NT2/D1 (cell line): ENCODE measurements at regions not wholly inside any gene's neighbourhood (a gene's known extent, or its start where the extent isn't known, plus 50 kb on each side); places are given as distances from the start of the nearest gene placed in this dataset.

ENCODE experiments used
- DNase-seq: peaks from one replicate; pipeline ENCODE4 v3.0.0-alpha.2; 2011; ENCODE audit warnings: low read depth, low spot score
- H3K27me3 ChIP-seq: 2 replicates; pipeline ENCODE4 v1.6.0; 2011; ENCODE audit warnings: mild to moderate bottlenecking; ENCODE audit not compliant: insufficient read length, insufficient read depth
- H3K36me3 ChIP-seq: 2 replicates; pipeline ENCODE4 v1.6.1; 2011; ENCODE audit warnings: mild to moderate bottlenecking, low read length, mixed read lengths; ENCODE audit not compliant: insufficient read depth, insufficient read length
- H3K4me1 ChIP-seq: 2 replicates; pipeline ENCODE4 v1.5.1; 2011; ENCODE audit not compliant: insufficient read depth, insufficient read length
- H3K4me3 ChIP-seq: 2 replicates; pipeline ENCODE4 v1.5.1; 2011; ENCODE audit warnings: low read depth; ENCODE audit not compliant: insufficient read length
- H3K9ac ChIP-seq: 2 replicates; pipeline ENCODE4 v1.6.0; 2011; ENCODE audit warnings: low read depth; ENCODE audit not compliant: insufficient read length
- H3K9me3 ChIP-seq: 2 replicates; pipeline ENCODE4 v1.5.1; 2011; ENCODE audit warnings: mild to moderate bottlenecking, low read length; ENCODE audit not compliant: insufficient read depth
- SUZ12 ChIP-seq: IDR thresholded peaks from 2 replicates; pipeline ENCODE4 v1.6.1; 2011; ENCODE audit not compliant: insufficient read length, insufficient read depth; ENCODE audit errors: extremely low read depth
- YY1 ChIP-seq: IDR thresholded peaks from 2 replicates; pipeline ENCODE4 v1.6.1; 2011; ENCODE audit not compliant: insufficient read length, insufficient read depth
- ZNF274 ChIP-seq: IDR thresholded peaks from 2 replicates; pipeline ENCODE4 v1.6.1; 2011; ENCODE audit warnings: mild to moderate bottlenecking, low read depth, low read length

DNA sequence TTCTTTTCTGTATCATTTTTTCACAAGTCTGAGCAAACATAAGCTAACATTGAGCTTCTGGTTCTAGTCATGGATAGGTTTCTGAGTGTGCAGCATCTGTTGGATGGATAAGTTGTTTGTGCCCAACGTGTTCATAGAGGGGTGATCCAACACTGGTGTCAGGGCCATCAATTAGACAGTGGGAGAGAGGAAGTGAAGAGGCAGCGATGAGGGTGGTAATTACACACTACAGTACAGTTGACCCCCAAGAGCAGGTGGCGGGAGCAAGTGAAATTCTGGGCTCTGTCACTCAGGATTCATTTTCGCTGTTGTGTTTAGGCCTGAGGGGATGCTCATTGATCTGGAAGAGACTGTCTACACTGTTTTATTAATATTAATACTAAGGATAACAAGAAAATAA, 180.0 kb upstream of the CXCR4 start:
- Histone ChIP-seq H3K4me1 (no peaks in the 10 kb centered on the region), H3K36me3 (no peaks in the 10 kb centered on the region), H3K4me3 (no peak overlapping the region), H3K9ac (no peak overlapping the region), H3K27me3 (no peaks in the 10 kb centered on the region), H3K9me3 (no peaks in the 10 kb centered on the region)
- TF ChIP-seq YY1 (no peak), SUZ12 (no peak), ZNF274 (no peak)
- no peak for DNase-seq

DNA sequence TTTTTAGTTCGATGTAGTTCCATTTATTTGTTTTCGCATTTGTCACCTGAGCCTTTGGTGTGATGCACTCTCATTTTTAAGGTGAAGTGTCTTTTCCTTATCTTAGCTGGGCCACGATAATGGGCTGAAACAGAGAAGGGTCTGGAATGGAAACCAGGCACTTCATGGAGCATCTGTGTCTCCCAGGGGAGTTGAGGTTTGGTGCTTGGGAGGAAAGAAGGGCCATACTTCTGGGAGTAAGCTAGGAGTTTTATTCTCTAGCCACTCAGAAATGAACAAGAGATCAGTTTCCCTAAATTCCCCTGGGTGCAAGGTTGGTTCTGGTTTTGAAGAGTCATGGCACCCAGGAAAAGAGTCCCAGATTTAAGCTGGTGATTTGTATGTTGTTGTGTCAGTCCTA, 179.4 kb upstream of the CXCR4 start:
- no peaks in the 10 kb centered on the region for H3K4me1 ChIP-seq
- H3K36me3 ChIP-seq: no peaks in the 10 kb centered on the region
- H3K9ac ChIP-seq: no peak overlapping the region
- no peaks in the 10 kb centered on the region for H3K9me3 ChIP-seq
- H3K4me3 ChIP-seq: no peak overlapping the region
- no peaks in the 10 kb centered on the region for H3K27me3 ChIP-seq
- no peak for DNase-seq
- no peak for TF ChIP-seq YY1
- no peak for TF ChIP-seq SUZ12
- TF ChIP-seq ZNF274: no peak

DNA sequence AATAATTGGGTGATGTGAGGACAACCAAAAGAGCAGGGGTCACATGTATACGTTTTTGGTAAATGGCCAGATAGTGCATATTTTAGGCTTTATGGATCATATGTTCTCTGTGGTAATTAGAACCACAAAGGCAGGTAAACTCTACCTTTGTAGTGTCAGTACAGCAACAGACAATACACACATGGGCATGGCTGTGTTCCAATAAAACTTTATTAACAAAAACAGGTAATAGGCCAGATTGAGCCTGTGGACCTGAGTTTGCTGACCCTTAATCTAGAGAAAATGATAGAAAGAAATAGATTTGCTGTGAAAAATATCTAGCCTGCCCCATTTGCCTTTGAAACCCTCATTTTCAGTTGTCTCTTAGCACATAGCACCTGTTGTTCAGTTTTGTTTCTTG, 177.2 kb upstream of the CXCR4 start:
- H3K9ac ChIP-seq: no peak overlapping the region
- H3K9me3 ChIP-seq: no peaks in the 10 kb centered on the region
- no peak for TF ChIP-seq SUZ12
- no peak for TF ChIP-seq ZNF274
- no peak for TF ChIP-seq YY1
- no peaks in the 10 kb centered on the region for H3K36me3 ChIP-seq
- no peaks in the 10 kb centered on the region for H3K4me1 ChIP-seq
- H3K4me3 ChIP-seq: no peak overlapping the region
- no peak for DNase-seq
- no peaks in the 10 kb centered on the region for H3K27me3 ChIP-seq

DNA sequence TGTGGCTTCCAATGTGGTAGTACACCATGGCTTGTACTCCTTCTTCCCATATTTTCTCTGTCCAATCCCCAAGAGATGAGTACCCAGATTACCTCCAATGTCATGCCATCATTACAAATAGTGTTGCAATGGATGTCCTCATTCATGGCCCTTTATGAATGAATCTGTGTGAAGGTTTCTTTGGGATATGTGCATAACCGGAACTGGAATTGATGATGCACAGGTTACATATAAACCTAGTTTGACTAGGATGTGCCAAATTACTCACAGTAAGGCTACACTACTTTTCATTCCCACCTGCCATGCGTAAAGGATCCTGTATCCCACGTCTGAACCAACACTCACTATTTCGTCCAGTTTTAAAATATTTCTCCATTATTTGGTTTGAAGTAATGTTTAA, 173.9 kb upstream of the CXCR4 start:
- no peaks in the 10 kb centered on the region for H3K4me1 ChIP-seq
- no peak for DNase-seq
- no peaks in the 10 kb centered on the region for H3K9me3 ChIP-seq
- H3K36me3 ChIP-seq: no peaks in the 10 kb centered on the region
- no peak overlapping the region for H3K4me3 ChIP-seq
- no peaks in the 10 kb centered on the region for H3K27me3 ChIP-seq
- H3K9ac ChIP-seq: no peak overlapping the region
- no peak for TF ChIP-seq SUZ12
- no peak for TF ChIP-seq YY1

DNA sequence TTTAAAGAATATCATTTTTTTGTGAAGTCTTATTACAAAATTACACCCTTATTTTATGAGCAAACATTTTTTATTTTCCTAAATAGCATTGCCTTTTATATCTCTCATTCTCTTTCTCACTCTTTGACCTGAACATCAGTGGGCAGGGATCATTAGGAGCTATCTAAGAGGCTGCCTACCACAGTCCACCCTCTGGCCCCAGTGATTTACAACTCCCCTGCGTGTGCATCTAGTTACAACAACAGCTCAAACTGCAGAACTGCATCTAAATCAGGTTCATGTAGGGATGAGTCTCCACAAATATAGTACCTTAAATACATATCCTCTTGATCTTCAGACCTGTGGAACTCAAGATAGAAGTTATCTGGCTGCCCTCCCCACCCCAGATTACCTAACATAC, 172.4 kb upstream of the CXCR4 start:
- TF ChIP-seq ZNF274: no peak
- no peak for TF ChIP-seq YY1
- TF ChIP-seq SUZ12: no peak
- no peak overlapping the region for H3K4me3 ChIP-seq
- no peaks in the 10 kb centered on the region for H3K36me3 ChIP-seq
- no peak for DNase-seq
- no peaks in the 10 kb centered on the region for H3K4me1 ChIP-seq
- no peaks in the 10 kb centered on the region for H3K27me3 ChIP-seq
- H3K9me3 ChIP-seq: no peaks in the 10 kb centered on the region
- no peak overlapping the region for H3K9ac ChIP-seq

DNA sequence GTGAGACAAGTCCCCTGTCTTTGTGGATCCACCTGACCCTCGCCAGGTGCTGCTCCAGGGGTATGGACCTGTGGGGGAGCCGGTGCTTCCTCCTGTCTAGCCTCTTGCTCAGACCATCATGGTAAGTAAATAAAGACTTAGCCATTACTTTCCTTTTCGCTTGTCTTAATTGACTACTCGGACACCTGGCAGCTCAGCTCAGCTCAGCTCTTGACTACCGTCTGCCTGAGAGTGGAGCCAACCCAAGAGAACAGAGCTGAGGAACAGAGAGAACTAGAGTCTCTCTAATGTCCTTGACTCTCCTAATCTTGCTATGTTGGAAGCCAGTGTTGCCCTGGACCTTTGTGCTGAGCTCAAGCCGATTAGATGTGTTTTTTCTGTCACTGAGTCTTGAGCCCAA, 170.3 kb upstream of the CXCR4 start:
- Histone ChIP-seq H3K4me1 (no peaks in the 10 kb centered on the region), H3K27me3 (no peaks in the 10 kb centered on the region), H3K9me3 (no peaks in the 10 kb centered on the region), H3K4me3 (no peak overlapping the region), H3K9ac (no peak overlapping the region), H3K36me3 (no peaks in the 10 kb centered on the region)
- DNase-seq: no peak
- TF ChIP-seq ZNF274: no peak
- TF ChIP-seq SUZ12: no peak
- TF ChIP-seq YY1: no peak

DNA sequence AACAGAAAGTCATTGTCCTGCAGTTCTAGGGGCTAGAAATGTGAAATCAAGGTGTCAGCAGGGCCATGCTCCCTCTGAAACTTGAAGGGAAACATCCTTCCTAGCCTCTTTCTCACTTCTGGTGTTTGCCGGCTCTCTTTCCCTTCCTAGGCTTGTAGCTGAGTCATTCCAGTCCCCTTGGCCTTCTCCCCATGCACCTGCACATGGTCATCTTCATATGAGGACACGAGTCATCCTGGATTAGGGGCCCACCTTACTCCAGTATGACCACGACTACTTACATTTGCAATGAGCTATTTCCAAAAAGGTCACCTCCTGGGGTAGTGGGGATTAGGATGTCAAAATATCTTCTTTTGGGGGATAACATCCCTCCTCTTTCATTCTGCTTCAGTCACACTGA, 168.5 kb upstream of the CXCR4 start:
- no peak for DNase-seq
- Histone ChIP-seq H3K27me3 (no peaks in the 10 kb centered on the region), H3K9ac (no peak overlapping the region), H3K4me3 (no peak overlapping the region), H3K4me1 (peaks cover 4% of the 10 kb centered on the region), H3K36me3 (no peaks in the 10 kb centered on the region), H3K9me3 (no peaks in the 10 kb centered on the region)
- no peak for TF ChIP-seq ZNF274
- no peak for TF ChIP-seq SUZ12
